ENCODE measurements at regions not wholly inside any gene's neighbourhood (a gene's known extent, or its start where the extent isn't known, plus 50 kb on each side); places are given as distances from the start of the nearest gene placed in this dataset.

DNA sequence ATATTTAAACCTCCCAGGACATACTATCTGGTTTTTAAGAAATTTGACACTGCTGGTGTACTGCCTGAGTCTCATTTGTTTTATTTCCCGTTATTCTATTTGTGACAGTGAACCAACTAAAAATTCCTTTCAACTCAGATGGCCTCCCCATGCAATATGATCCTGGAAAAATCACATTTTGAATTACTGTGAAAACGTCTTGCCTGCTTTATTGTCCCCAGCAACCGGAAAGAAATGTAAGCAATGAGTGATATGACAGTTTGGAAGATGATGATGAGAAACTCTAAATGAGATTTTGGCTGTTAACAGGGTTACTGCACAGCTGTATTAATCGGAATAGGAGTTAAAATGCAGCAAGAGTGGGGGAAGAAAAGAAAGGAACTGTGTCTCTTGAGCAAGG, 590.7 kb upstream of the CDH5 start:
- no peak for TF ChIP-seq POLR2A (IDR thresholded peaks at IDR 0.05; ENCODE audit: control extremely low read depth in 1 of 2, low read depth in 2 of 2, low read length in 2 of 2)
- TF ChIP-seq, protein P1, sequence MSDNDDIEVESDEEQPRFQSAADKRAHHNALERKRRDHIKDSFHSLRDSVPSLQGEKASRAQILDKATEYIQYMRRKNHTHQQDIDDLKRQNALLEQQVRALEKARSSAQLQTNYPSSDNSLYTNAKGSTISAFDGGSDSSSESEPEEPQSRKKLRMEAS (IDR thresholded peaks at IDR 0.05) = no peak
- TF ChIP-seq CTCF (IDR thresholded peaks at IDR 0.05; ENCODE audit: control extremely low read depth in 1 of 3, insufficient read depth in 1 of 3, low read depth in 1 of 3, low read length in 3 of 3) = no peak
- no peak for TF ChIP-seq EP300 (IDR thresholded peaks at IDR 0.05; ENCODE audit: borderline replicate concordance in 1 of 2, low read depth in 2 of 2, low read length in 2 of 2)
- TF ChIP-seq RAD21 (IDR thresholded peaks at IDR 0.05 in 1 of 2, conservative IDR thresholded peaks at IDR 0.05 in 1 of 2; ENCODE audit: low read depth in 2 of 2, low read length in 2 of 2) = no peak
- TF ChIP-seq SUZ12 (IDR thresholded peaks at IDR 0.05; ENCODE audit: low read length) = no peak

All from H1 (cell line).